ENCODE measurements at regions not wholly inside any gene's neighbourhood (a gene's known extent, or its start where the extent isn't known, plus 50 kb on each side); places are given as distances from the start of the nearest gene placed in this dataset.

GRCh38 chr6:80939898-80940297 is 812.6 kb downstream of the TENT5A start:
- no peak for DNase-seq
- ChIA-PET POLR2A (no interaction called here), CTCF (no interaction called here)
- Mint-ChIP-seq H3K27ac (no peak overlapping the region), H3K4me3 (no peak overlapping the region), H3K4me1 (no peaks in the 10 kb centered on the region), H3K9me3 (peaks cover 2% of the 10 kb centered on the region), H3K36me3 (ENCODE audit: low read depth) (no peaks in the 10 kb centered on the region), H3K27me3 (no peaks in the 10 kb centered on the region)

- Mint-ChIP-seq H3K27me3 (no peaks in the 10 kb centered on the region), H3K4me3 (no peak overlapping the region), H3K9me3 (peaks cover 5% of the 10 kb centered on the region), H3K4me1 (no peaks in the 10 kb centered on the region), H3K36me3 (ENCODE audit: low read depth) (no peaks in the 10 kb centered on the region), H3K27ac (no peak overlapping the region)
- DNase-seq: no peak
- ChIA-PET POLR2A (no interaction called here), CTCF (no interaction called here)
These were observed 813.0 kb downstream of the TENT5A start for GRCh38 chr6:80939480-80939879.

GRCh38 chr6:80938131-80938530 is 814.4 kb downstream of the TENT5A start:
- ChIA-PET POLR2A (no interaction called here), CTCF (no interaction called here)
- Mint-ChIP-seq H3K36me3 (ENCODE audit: low read depth) (no peaks in the 10 kb centered on the region), H3K27me3 (no peaks in the 10 kb centered on the region), H3K4me3 (no peak overlapping the region), H3K9me3 (peaks cover 6% of the 10 kb centered on the region), H3K27ac (no peak overlapping the region), H3K4me1 (no peaks in the 10 kb centered on the region)
- DNase-seq: no peak

GRCh38 chr6:80932359-80932758 is 820.1 kb downstream of the TENT5A start:
- Mint-ChIP-seq H3K27me3 (no peaks in the 10 kb centered on the region), H3K4me1 (no peaks in the 10 kb centered on the region), H3K4me3 (no peak overlapping the region), H3K36me3 (ENCODE audit: low read depth) (no peaks in the 10 kb centered on the region), H3K9me3 (peaks cover 8% of the 10 kb centered on the region), H3K27ac (no peak overlapping the region)
- ChIA-PET CTCF (no interaction called here), POLR2A (no interaction called here)
- DNase-seq: no peak

- ChIA-PET CTCF (no interaction called here), POLR2A (no interaction called here)
- no peak overlapping the region for H3K27ac Mint-ChIP-seq
- H3K27me3 Mint-ChIP-seq: no peaks in the 10 kb centered on the region
- H3K4me1 Mint-ChIP-seq: no peaks in the 10 kb centered on the region
- no peaks in the 10 kb centered on the region for H3K36me3 Mint-ChIP-seq (ENCODE audit: low read depth)
- peaks cover 6% of the 10 kb centered on the region for H3K9me3 Mint-ChIP-seq
- no peak overlapping the region for H3K4me3 Mint-ChIP-seq
- DNase-seq: no peak
These were observed 822.1 kb downstream of the TENT5A start for GRCh38 chr6:80930376-80930775.

- H3K4me3 Mint-ChIP-seq: no peak overlapping the region
- no peaks in the 10 kb centered on the region for H3K36me3 Mint-ChIP-seq (ENCODE audit: low read depth)
- H3K27ac Mint-ChIP-seq: no peak overlapping the region
- ChIA-PET CTCF (no interaction called here), POLR2A (no interaction called here)
- H3K27me3 Mint-ChIP-seq: no peaks in the 10 kb centered on the region
- no peaks in the 10 kb centered on the region for H3K4me1 Mint-ChIP-seq
- H3K9me3 Mint-ChIP-seq: no peaks in the 10 kb centered on the region
- no peak for DNase-seq
These were observed 817.3 kb downstream of the BCKDHB start for GRCh38 chr6:80923816-80924215.

GRCh38 chr6:80922916-80923455 is 816.5 kb downstream of the BCKDHB start:
- no peak for DNase-seq
- ChIA-PET POLR2A (no interaction called here), CTCF (no interaction called here)
- Mint-ChIP-seq H3K36me3 (ENCODE audit: low read depth) (no peaks in the 10 kb centered on the region), H3K27me3 (no peaks in the 10 kb centered on the region), H3K27ac (no peak overlapping the region), H3K4me1 (no peaks in the 10 kb centered on the region), H3K9me3 (no peaks in the 10 kb centered on the region), H3K4me3 (no peak overlapping the region)

GRCh38 chr6:80921861-80922460 is 815.5 kb downstream of the BCKDHB start:
- POLR2A ChIA-PET: no interaction called here
- Mint-ChIP-seq H3K9me3 (no peaks in the 10 kb centered on the region), H3K4me3 (no peak overlapping the region), H3K27ac (no peak overlapping the region), H3K27me3 (no peaks in the 10 kb centered on the region), H3K36me3 (ENCODE audit: low read depth) (no peaks in the 10 kb centered on the region), H3K4me1 (no peaks in the 10 kb centered on the region)
- CTCF ChIA-PET: no interaction called here
- no peak for DNase-seq

- CTCF ChIA-PET: no interaction called here
These were observed 801.4 kb downstream of the BCKDHB start for GRCh38 chr6:80907831-80908230.

GRCh38 chr6:80903711-80904110 is 797.2 kb downstream of the BCKDHB start:
- Mint-ChIP-seq H3K4me3 (no peak overlapping the region), H3K9me3 (no peaks in the 10 kb centered on the region)
- CTCF ChIA-PET: no interaction called here

More at GRCh38 chr6:80907831-80908230, 801.4 kb downstream of the BCKDHB start:
- no peak for DNase-seq
- Mint-ChIP-seq H3K36me3 (ENCODE audit: low read depth) (no peaks in the 10 kb centered on the region), H3K4me3 (no peak overlapping the region), H3K4me1 (no peaks in the 10 kb centered on the region), H3K27me3 (no peaks in the 10 kb centered on the region), H3K9me3 (no peaks in the 10 kb centered on the region), H3K27ac (no peak overlapping the region)
- POLR2A ChIA-PET: no interaction called here

GRCh38 chr6:80886475-80886874 is 780.0 kb downstream of the BCKDHB start:
- no peaks in the 10 kb centered on the region for H3K4me1 Mint-ChIP-seq
- POLR2A ChIA-PET: no interaction called here
- H3K27ac Mint-ChIP-seq: no peak overlapping the region
- no peak for DNase-seq
- no peak overlapping the region for H3K4me3 Mint-ChIP-seq
- H3K36me3 Mint-ChIP-seq (ENCODE audit: low read depth): no peaks in the 10 kb centered on the region
- H3K9me3 Mint-ChIP-seq: no peaks in the 10 kb centered on the region
- CTCF ChIA-PET: no interaction called here
- no peaks in the 10 kb centered on the region for H3K27me3 Mint-ChIP-seq

More at GRCh38 chr6:80903711-80904110, 797.2 kb downstream of the BCKDHB start:
- DNase-seq: no peak
- no peaks in the 10 kb centered on the region for H3K36me3 Mint-ChIP-seq (ENCODE audit: low read depth)
- POLR2A ChIA-PET: no interaction called here
- H3K27me3 Mint-ChIP-seq: no peaks in the 10 kb centered on the region
- H3K27ac Mint-ChIP-seq: no peak overlapping the region
- H3K4me1 Mint-ChIP-seq: no peaks in the 10 kb centered on the region

GRCh38 chr6:80872951-80873308 is 766.5 kb downstream of the BCKDHB start:
- ChIA-PET POLR2A (no interaction called here), CTCF (no interaction called here)
- no peak overlapping the region for H3K27ac Mint-ChIP-seq
- no peak for DNase-seq
- H3K9me3 Mint-ChIP-seq: peaks cover 2% of the 10 kb centered on the region
- no peaks in the 10 kb centered on the region for H3K27me3 Mint-ChIP-seq
- H3K4me3 Mint-ChIP-seq: no peak overlapping the region
- no peaks in the 10 kb centered on the region for H3K4me1 Mint-ChIP-seq
- H3K36me3 Mint-ChIP-seq (ENCODE audit: low read depth): no peaks in the 10 kb centered on the region

GRCh38 chr6:80872199-80872950 is 765.9 kb downstream of the BCKDHB start:
- CTCF ChIA-PET: interaction anchor here (0.6 kb wide), 1 partner anchor 312 kb away, joined by 3 read pairs; no protein-coding TSS in a partner anchor
- POLR2A ChIA-PET: no interaction called here
- no peak overlapping the region for H3K27ac Mint-ChIP-seq

GRCh38 chr6:80862756-80863155 is 756.3 kb downstream of the BCKDHB start:
- H3K9me3 Mint-ChIP-seq: peaks cover 2% of the 10 kb centered on the region
- H3K4me3 Mint-ChIP-seq: no peak overlapping the region
- H3K27ac Mint-ChIP-seq: no peak overlapping the region
- ChIA-PET CTCF (no interaction called here), POLR2A (no interaction called here)
- H3K4me1 Mint-ChIP-seq: no peaks in the 10 kb centered on the region
- H3K36me3 Mint-ChIP-seq (ENCODE audit: low read depth): no peaks in the 10 kb centered on the region
- DNase-seq: no peak
- H3K27me3 Mint-ChIP-seq: no peaks in the 10 kb centered on the region

More at GRCh38 chr6:80872199-80872950, 765.9 kb downstream of the BCKDHB start:
- Mint-ChIP-seq H3K27me3 (no peaks in the 10 kb centered on the region), H3K9me3 (peaks cover under 1% of the 10 kb centered on the region), H3K36me3 (ENCODE audit: low read depth) (no peaks in the 10 kb centered on the region), H3K4me3 (no peak overlapping the region), H3K4me1 (no peaks in the 10 kb centered on the region)
- no peak for DNase-seq
